ENCODE measurements at regions not wholly inside any gene's neighbourhood (a gene's known extent, or its start where the extent isn't known, plus 50 kb on each side); places are given as distances from the start of the nearest gene placed in this dataset.

- no peak for DNase-seq
Observed at GRCh38 chr4:144304025-144304424, 163.5 kb upstream of the GYPA start.

- DNase-seq, result no peak
Observed at GRCh38 chr4:144310535-144310934, 170.0 kb upstream of the GYPA start.

- no peak for DNase-seq
Observed at GRCh38 chr4:144313370-144313769, 172.9 kb upstream of the GYPA start.

GRCh38 chr4:144316869-144317268, 176.4 kb upstream of the GYPA start:
- no peak for DNase-seq

GRCh38 chr4:144318797-144319196, 178.3 kb upstream of the GYPA start:
- DNase-seq, result no peak

GRCh38 chr4:144336633-144337032, 196.1 kb upstream of the GYPA start:
- DNase-seq, result no peak

GRCh38 chr4:144338148-144338547, 197.6 kb upstream of the GYPA start:
- no peak for DNase-seq

- DNase-seq, result no peak
Observed at GRCh38 chr4:144338834-144339233, 198.3 kb upstream of the GYPA start.

- no peak for DNase-seq
Observed at GRCh38 chr4:144340931-144341330, 200.4 kb upstream of the GYPA start.

GRCh38 chr4:144342949-144343760, 202.6 kb upstream of the GYPA start:
- DNase-seq, result no peak

GRCh38 chr4:144347121-144347520, 206.6 kb upstream of the GYPA start:
- no peak for DNase-seq

GRCh38 chr4:144350706-144351105, 210.2 kb upstream of the GYPA start:
- DNase-seq, result no peak

GRCh38 chr4:144351306-144351705, 210.8 kb upstream of the GYPA start:
- no peak for DNase-seq

GRCh38 chr4:144353292-144353691, 212.8 kb upstream of the GYPA start:
- no peak for DNase-seq

- DNase-seq, result peak in 1 of 2 donors; percentile 2
Observed at GRCh38 chr4:144355811-144356757, 215.6 kb upstream of the GYPA start.

GRCh38 chr4:144356941-144357381, 216.4 kb upstream of the GYPA start:
- no peak for DNase-seq

GRCh38 chr4:144357975-144358374, 217.5 kb upstream of the GYPA start:
- no peak for DNase-seq

- DNase-seq, result no peak
Observed at GRCh38 chr4:144360146-144360793, 219.8 kb upstream of the GYPA start.

GRCh38 chr4:144362366-144362765, 221.8 kb upstream of the GYPA start:
- DNase-seq, result no peak

- no peak for DNase-seq
Observed at GRCh38 chr4:144363890-144364289, 223.4 kb upstream of the GYPA start.

GRCh38 chr4:144366425-144366824, 225.9 kb upstream of the GYPA start:
- no peak for DNase-seq

- no peak for DNase-seq
Observed at GRCh38 chr4:144371485-144371884, 231.0 kb upstream of the GYPA start.

GRCh38 chr4:144374065-144374464, 233.5 kb upstream of the GYPA start:
- no peak for DNase-seq
